Activated CD4-positive, alpha-beta memory T cell treated with anti-CD3 and anti-CD28 coated beads for 36 hours (primary cell): ENCODE measurements at regions not wholly inside any gene's neighbourhood (a gene's known extent, or its start where the extent isn't known, plus 50 kb on each side); places are given as distances from the start of the nearest gene placed in this dataset.
A peak's percentile ranks its signal among the peaks of the same experiment; 100 is the strongest.

Experiments used
- CTCF ChIA-PET: fragments of 350-600 bp; sonication (Branson Sonifier 250); formaldehyde crosslinking; loops from one replicate; lab custom pipeline; 2021; ENCODE audit warnings: antibody characterized with exemption, inconsistent platforms; lab: Charles Lee
- POLR2A ChIA-PET: fragments of 350-600 bp; sonication (Branson Sonifier 250); formaldehyde crosslinking; loops from one replicate; lab custom pipeline; 2021; ENCODE audit warnings: antibody characterized with exemption; lab: Charles Lee
- DNase-seq: peaks from one replicate; pipeline ENCODE4 v3.0.0-alpha.2; 2020
- H3K27ac Mint-ChIP-seq: one replicate; pipeline ENCODE4 v1.8.0; 2021; ENCODE audit warnings: mixed read lengths
- H3K27me3 Mint-ChIP-seq: one replicate; pipeline ENCODE4 v1.8.0; 2021; ENCODE audit warnings: mixed read lengths
- H3K36me3 Mint-ChIP-seq: one replicate; pipeline ENCODE4 v1.8.0; 2021; ENCODE audit warnings: mixed read lengths
- H3K4me1 Mint-ChIP-seq: one replicate; pipeline ENCODE4 v1.8.0; 2021; ENCODE audit warnings: low read depth, mixed read lengths
- H3K4me3 Mint-ChIP-seq: one replicate; pipeline ENCODE4 v1.8.0; 2021; ENCODE audit warnings: mild to moderate bottlenecking, mixed read lengths
- H3K9me3 Mint-ChIP-seq: one replicate; pipeline ENCODE4 v1.8.0; 2021; ENCODE audit warnings: mixed read lengths
- intact Hi-C: fragments of 100-400 bp; cut with micrococcal nuclease; formaldehyde crosslinking; loops from one replicate; pipeline ENCODE4 v1.15.1; 2023

DNA sequence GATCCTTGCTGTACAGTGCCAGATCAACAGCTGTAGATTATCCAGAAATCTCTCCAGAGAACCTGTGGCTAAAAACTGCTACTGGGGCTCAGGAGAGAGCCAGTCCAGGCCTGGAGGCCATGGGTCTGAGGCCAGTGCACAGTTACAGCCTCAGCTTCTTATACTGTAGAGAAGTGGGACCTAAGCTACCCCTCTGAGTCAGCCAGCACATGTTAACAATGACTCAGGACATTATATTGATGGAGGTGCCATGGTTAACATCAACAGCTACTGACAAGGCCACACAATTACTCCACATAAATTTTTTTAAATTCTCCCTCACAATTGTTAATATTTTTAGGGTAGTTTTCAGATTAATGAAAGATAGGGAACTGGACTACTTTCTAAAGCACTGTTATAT, 138.5 kb downstream of the RBM26 start:
- intact Hi-C loops, result no loop called here
- ChIA-PET POLR2A (no interaction called here), CTCF (no interaction called here)
- H3K27me3 Mint-ChIP-seq, result peaks cover 2% of the 10 kb centered on the region
- no peak overlapping the region for H3K4me3 Mint-ChIP-seq
- no peaks in the 10 kb centered on the region for H3K4me1 Mint-ChIP-seq
- H3K27ac Mint-ChIP-seq, result no peak overlapping the region
- H3K9me3 Mint-ChIP-seq, result peaks cover 6% of the 10 kb centered on the region
- DNase-seq, result no peak
- H3K36me3 Mint-ChIP-seq, result peaks cover 1% of the 10 kb centered on the region

DNA sequence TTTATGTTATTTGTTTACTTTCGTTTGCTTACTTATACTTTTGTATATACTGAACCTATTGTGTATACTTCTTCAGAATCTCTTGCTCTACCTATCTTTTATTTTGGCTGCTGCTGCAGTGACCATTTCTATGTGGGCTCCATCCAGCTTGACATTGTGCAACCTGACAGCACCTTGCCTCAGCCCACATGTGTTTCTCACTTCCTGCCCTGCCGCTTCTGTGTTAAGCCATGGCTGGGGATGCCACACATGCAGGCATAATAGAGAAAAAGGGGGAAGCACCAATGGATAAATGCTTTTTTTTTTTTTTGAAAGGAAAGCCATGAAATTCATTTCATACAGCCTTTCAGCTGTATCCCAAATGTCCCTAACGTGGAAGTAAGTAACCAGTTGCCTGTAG, 147.6 kb downstream of the RBM26 start:
- DNase-seq, result peak; percentile 15

DNA sequence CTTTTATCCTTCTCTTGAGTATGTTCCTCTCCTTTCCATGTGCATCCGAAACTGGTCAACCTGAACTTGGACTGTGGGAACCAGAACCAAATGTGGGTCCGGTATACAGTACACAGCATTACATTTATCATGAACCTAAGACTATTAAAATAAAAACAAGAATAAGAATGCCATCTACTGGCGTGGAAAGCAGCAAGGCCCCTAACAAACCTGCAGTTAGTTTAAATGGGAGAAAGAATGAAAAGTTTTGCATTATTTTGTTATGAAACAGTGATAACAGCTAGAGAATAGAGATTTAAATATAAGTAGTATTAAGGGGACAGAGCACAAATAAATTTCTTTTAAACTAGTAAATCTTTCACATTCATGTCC, 159.5 kb downstream of the RBM26 start:
- Mint-ChIP-seq H3K27me3 (peaks cover 2% of the 10 kb centered on the region), H3K4me1 (no peaks in the 10 kb centered on the region), H3K9me3 (no peaks in the 10 kb centered on the region), H3K36me3 (no peaks in the 10 kb centered on the region), H3K4me3 (no peak overlapping the region), H3K27ac (no peak overlapping the region)
- no peak for DNase-seq
- ChIA-PET CTCF (interaction anchor here (0.7 to 1.1 kb wide), 3 partner anchors 9 to 269 kb away, joined by 3 to 4 read pairs (median 4); no protein-coding TSS in a partner anchor), POLR2A (no interaction called here)
- intact Hi-C loops, result no loop called here

More for the DNA sequence above, 147.6 kb downstream of the RBM26 start:
- Mint-ChIP-seq H3K4me1 (no peaks in the 10 kb centered on the region), H3K36me3 (no peaks in the 10 kb centered on the region), H3K4me3 (no peak overlapping the region), H3K27ac (no peak overlapping the region), H3K9me3 (no peaks in the 10 kb centered on the region), H3K27me3 (peaks cover 6% of the 10 kb centered on the region)
- ChIA-PET POLR2A (no interaction called here), CTCF (no interaction called here)
- intact Hi-C loops, result no loop called here

DNA sequence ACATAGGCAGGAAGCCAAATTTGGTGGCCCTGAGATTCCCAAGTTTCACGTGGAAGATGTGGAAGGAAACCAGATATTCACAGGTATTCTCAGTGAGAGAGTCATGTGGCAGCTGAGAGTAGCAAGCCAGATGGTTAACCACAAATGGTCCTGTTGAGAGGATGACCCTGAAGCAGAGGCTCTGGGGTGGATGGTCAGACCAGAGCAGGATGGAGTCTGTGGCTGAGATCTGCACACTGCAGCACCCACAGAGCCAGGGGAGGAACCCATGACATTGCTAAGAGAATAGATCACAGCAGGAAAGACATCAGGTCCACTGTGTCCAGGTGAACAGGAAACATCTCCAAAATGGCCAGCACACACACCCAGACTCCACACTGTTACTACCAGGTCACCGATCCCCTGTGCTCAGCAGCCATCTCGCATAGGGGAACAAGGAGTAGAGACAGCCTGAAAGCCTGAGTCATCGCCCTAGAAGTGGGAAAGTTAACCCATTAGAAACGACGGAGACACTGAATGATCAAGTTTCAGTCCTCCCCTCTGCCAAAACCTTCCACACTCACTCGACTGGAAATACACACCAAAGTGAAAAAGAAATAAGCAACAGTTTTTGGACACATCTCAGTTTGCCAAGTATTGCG, 160.0 kb downstream of the RBM26 start:
- CTCF ChIA-PET, result no interaction called here

DNA sequence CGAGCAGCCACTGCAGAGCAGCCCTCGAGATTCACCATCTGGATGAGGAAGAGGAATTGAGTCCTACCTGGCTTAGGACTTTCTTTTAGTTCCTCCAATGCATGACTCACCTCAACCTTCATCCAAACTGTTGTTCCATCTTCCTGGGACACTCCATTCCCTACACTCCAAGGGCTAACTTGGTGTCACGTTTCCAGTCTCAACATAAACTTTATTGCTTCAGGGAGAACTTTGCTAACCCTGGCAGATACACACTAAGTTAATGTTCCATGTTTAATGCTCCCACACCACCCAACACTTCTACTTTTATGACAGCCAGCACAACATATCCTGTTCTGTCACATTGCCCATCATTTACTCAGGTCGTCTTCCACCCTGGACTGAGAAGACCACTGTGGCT, 164.4 kb downstream of the RBM26 start:
- Mint-ChIP-seq H3K27ac (no peak overlapping the region), H3K9me3 (no peaks in the 10 kb centered on the region), H3K27me3 (peaks cover 8% of the 10 kb centered on the region), H3K36me3 (no peaks in the 10 kb centered on the region), H3K4me1 (no peaks in the 10 kb centered on the region), H3K4me3 (no peak overlapping the region)
- intact Hi-C loops, result no loop called here
- POLR2A ChIA-PET, result interaction anchor here (0.7 kb wide), 1 partner anchor 11 kb away, joined by 4 read pairs; no protein-coding TSS in a partner anchor
- DNase-seq, result no peak
- CTCF ChIA-PET, result no interaction called here

More for the DNA sequence above, 160.0 kb downstream of the RBM26 start:
- H3K27me3 Mint-ChIP-seq, result peaks cover 2% of the 10 kb centered on the region
- H3K27ac Mint-ChIP-seq, result no peak overlapping the region
- POLR2A ChIA-PET, result no interaction called here
- no peak for DNase-seq
- no peak overlapping the region for H3K4me3 Mint-ChIP-seq
- no peaks in the 10 kb centered on the region for H3K36me3 Mint-ChIP-seq
- no peaks in the 10 kb centered on the region for H3K9me3 Mint-ChIP-seq
- intact Hi-C loops, result no loop called here
- H3K4me1 Mint-ChIP-seq, result no peaks in the 10 kb centered on the region

DNA sequence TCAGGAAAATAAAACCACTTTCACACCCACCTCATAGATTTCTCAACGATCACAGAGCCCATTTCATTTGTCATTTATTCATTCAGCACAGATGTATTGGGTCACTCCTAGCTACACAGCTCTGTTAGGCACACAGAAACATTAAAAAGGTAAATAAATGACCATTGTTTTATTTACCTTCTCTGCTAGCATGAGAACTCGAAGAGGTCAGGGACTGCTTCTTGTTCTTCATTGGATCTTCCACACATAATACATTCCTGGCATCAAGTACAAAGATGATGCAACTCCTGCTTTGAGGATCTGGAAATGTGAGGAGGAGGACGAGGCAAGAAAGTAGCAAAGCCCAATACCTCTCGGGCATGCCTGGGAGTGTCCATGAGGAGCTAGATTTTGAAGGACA, 168.1 kb downstream of the RBM26 start:
- POLR2A ChIA-PET, result no interaction called here
- H3K9me3 Mint-ChIP-seq, result no peaks in the 10 kb centered on the region
- CTCF ChIA-PET, result no interaction called here

DNA sequence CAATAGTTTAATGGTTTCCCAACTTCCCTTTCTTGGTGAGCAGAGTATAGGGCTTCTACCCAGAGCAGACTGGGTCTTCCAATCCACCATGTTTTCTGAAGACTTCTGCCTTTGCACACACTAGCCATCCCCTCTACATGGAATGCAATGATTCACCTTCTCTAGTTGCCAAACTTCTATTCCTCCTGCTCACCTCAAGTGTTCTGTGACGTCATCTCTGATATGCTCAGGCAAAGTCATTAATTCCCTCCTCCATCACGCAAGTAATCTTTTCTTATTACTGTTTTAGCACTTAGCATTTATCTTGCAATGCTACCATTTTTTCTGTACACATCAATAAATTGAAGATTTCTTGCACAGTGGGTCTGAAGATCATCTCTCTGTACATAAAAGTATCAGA, 174.2 kb downstream of the RBM26 start:
- H3K27me3 Mint-ChIP-seq, result peaks cover 4% of the 10 kb centered on the region
- H3K4me1 Mint-ChIP-seq, result no peaks in the 10 kb centered on the region
- CTCF ChIA-PET, result interaction anchor here (0.6 kb wide), 1 partner anchor 11 kb away, joined by 4 read pairs; no protein-coding TSS in a partner anchor
- no peak overlapping the region for H3K4me3 Mint-ChIP-seq
- intact Hi-C loops, result no loop called here
- no peaks in the 10 kb centered on the region for H3K9me3 Mint-ChIP-seq
- no peak overlapping the region for H3K27ac Mint-ChIP-seq
- DNase-seq, result no peak
- H3K36me3 Mint-ChIP-seq, result no peaks in the 10 kb centered on the region
- POLR2A ChIA-PET, result no interaction called here

More for the DNA sequence above, 168.1 kb downstream of the RBM26 start:
- intact Hi-C loops, result no loop called here
- Mint-ChIP-seq H3K36me3 (no peaks in the 10 kb centered on the region), H3K27me3 (peaks cover 10% of the 10 kb centered on the region), H3K4me3 (no peak overlapping the region), H3K4me1 (no peaks in the 10 kb centered on the region), H3K27ac (no peak overlapping the region)
- no peak for DNase-seq

DNA sequence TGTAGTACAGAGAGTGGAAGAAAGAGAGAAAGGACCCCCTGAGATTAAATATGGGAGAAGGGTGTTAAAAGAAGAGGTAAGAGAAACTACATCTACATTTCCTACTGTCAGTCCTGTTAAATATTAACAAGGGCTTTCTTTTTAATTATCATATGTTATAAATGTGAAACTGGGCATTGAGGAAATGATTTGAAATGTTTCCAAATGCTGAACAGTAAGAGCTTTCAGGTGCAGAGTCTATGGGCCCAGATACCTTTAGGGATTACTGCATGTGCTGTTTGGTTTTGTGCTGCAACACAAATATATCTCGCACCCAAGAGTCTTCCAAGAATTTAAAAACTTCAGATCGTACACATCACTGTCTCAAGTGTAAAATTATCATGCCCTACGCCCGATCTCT, 176.3 kb downstream of the RBM26 start:
- ChIA-PET POLR2A (no interaction called here), CTCF (no interaction called here)
- Mint-ChIP-seq H3K4me1 (no peaks in the 10 kb centered on the region), H3K9me3 (no peaks in the 10 kb centered on the region), H3K27me3 (peaks cover 1% of the 10 kb centered on the region), H3K36me3 (no peaks in the 10 kb centered on the region), H3K4me3 (no peak overlapping the region), H3K27ac (no peak overlapping the region)
- intact Hi-C loops, result no loop called here
- no peak for DNase-seq

DNA sequence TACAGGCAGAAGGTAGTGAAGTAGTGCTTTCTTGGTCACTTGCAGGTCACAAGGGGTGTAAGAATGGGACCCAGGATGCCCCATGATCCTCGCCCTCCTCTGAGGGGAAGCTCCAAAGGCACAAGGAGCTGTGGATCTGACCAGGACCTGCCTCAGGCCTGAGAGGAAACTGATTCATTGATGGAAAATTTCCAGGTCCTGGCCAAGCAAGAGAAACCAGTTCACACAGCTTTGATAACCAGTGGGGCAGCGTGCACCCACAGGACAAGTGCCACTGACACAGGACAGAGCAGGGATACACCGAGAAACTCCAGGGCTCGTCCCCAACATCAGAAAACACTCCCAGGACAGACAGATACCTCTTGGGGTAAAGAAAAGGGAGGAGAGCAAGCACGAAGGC, 177.1 kb downstream of the RBM26 start:
- Mint-ChIP-seq H3K36me3 (no peaks in the 10 kb centered on the region), H3K4me1 (no peaks in the 10 kb centered on the region), H3K27ac (no peak overlapping the region), H3K4me3 (no peak overlapping the region), H3K27me3 (peaks cover 1% of the 10 kb centered on the region), H3K9me3 (no peaks in the 10 kb centered on the region)
- CTCF ChIA-PET, result no interaction called here
- no peak for DNase-seq
- intact Hi-C loops, result no loop called here
- POLR2A ChIA-PET, result no interaction called here

DNA sequence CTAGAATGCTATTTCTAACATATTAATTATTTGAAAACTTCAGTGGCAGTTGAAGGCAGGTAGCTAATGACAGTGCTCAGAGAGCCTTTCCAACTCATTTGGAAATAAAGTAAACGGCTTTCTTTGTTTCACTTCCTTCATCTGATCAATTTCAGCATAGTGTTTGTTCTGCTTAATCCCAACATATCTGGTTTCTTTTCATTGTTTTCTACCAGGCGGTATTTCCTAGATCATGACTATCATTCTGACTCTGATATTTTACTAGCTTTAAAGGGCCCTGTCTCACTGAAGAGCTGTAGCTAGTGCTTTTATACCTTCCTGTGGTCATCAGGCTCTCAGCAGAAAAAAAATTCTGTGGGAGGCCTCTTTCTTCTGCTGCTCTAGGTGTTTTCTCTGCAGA, 178.6 kb downstream of the RBM26 start:
- intact Hi-C loops, result no loop called here
- ChIA-PET CTCF (no interaction called here), POLR2A (no interaction called here)
- Mint-ChIP-seq H3K4me1 (no peaks in the 10 kb centered on the region), H3K36me3 (no peaks in the 10 kb centered on the region), H3K9me3 (no peaks in the 10 kb centered on the region), H3K27me3 (peaks cover 7% of the 10 kb centered on the region), H3K27ac (no peak overlapping the region), H3K4me3 (no peak overlapping the region)
- no peak for DNase-seq

DNA sequence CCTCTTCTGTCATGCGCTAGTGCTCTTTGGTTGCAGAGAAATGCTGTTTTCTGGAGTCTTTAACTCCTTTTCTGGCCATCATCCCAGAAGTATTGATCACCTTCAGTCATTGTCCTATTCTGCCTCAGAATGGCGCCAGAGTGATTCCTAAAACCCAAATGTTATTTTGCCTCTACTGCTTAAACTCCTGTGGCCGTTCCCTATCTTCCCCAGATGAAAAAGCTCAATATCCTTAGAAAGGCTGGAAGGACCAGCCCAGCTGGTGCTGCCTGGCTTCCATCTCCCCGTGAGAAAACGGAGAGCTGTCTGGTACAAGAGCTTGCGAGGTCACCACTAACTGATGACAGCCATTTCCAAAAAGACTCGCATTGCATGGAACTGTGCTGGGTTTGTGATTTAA, 179.1 kb downstream of the RBM26 start:
- Mint-ChIP-seq H3K27me3 (peaks cover 8% of the 10 kb centered on the region), H3K9me3 (no peaks in the 10 kb centered on the region), H3K4me1 (no peaks in the 10 kb centered on the region), H3K27ac (no peak overlapping the region), H3K36me3 (no peaks in the 10 kb centered on the region), H3K4me3 (no peak overlapping the region)
- intact Hi-C loops, result no loop called here
- DNase-seq, result no peak
- CTCF ChIA-PET, result no interaction called here
- POLR2A ChIA-PET, result no interaction called here

DNA sequence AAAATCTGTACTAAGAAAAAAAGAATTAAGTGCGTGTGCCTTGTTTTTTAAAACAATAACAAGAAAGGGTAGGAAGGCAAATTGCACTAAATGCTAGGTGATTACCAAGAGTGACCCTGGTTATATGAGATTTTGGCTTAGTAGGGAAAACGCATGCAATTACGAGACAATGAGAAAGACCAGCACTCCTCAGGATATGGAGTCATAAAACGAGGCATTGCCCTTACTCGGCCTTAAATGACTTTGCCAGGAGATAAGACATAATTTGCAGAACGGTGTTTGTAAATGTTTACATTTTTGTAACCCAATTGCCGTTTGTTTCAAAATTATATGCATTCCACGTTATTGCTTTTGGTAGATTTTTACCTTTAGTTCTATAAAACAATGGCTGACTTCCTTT, 179.8 kb downstream of the RBM26 start:
- H3K4me3 Mint-ChIP-seq, result no peak overlapping the region
- no peaks in the 10 kb centered on the region for H3K9me3 Mint-ChIP-seq
- ChIA-PET CTCF (no interaction called here), POLR2A (no interaction called here)
- DNase-seq, result no peak
- H3K4me1 Mint-ChIP-seq, result no peaks in the 10 kb centered on the region
- H3K27me3 Mint-ChIP-seq, result peaks cover 8% of the 10 kb centered on the region
- H3K27ac Mint-ChIP-seq, result no peak overlapping the region
- intact Hi-C loops, result no loop called here
- H3K36me3 Mint-ChIP-seq, result no peaks in the 10 kb centered on the region

DNA sequence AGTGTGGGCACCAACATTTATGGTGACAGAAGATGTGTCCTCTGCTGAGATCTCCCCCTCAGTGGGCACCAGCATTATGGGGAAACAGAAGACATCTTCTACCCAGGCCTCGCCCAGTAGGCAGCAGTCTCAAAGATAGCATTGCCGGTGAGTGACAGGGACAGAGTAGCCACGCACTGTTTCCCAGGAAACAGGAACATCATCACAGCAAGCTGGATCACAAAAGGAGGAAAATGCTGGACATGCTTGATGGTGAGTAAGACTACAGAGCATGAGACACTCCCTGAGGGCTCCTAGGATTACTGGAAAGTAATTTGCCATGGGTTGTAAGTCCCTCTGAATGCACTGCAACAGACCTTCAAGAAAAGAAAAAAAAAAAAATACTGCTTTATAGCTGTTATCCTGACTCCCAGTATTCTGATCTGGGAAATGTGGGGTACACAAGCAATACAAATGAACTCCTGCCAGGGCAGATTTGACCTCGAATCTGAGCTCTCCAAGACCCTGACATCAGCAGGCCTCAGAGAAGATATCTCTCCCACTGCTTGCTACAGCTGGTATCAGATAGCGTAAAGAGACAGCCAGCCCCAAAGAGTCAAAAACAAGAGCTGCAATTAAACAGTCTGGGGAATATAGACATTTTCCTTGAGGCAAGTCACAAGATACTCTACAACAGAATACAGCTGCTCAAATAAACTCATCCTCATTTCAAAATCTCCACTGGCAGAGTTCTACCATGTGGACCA, 180.4 kb downstream of the RBM26 start:
- H3K4me3 Mint-ChIP-seq, result no peak overlapping the region
- no peaks in the 10 kb centered on the region for H3K36me3 Mint-ChIP-seq
- DNase-seq, result no peak
- H3K27ac Mint-ChIP-seq, result no peak overlapping the region
- H3K4me1 Mint-ChIP-seq, result no peaks in the 10 kb centered on the region
- POLR2A ChIA-PET, result no interaction called here
- CTCF ChIA-PET, result no interaction called here
- intact Hi-C loops, result no loop called here
- peaks cover 8% of the 10 kb centered on the region for H3K27me3 Mint-ChIP-seq
- no peaks in the 10 kb centered on the region for H3K9me3 Mint-ChIP-seq
